ENCODE measurements at regions not wholly inside any gene's neighbourhood (a gene's known extent, or its start where the extent isn't known, plus 50 kb on each side); places are given as distances from the start of the nearest gene placed in this dataset.

DNA sequence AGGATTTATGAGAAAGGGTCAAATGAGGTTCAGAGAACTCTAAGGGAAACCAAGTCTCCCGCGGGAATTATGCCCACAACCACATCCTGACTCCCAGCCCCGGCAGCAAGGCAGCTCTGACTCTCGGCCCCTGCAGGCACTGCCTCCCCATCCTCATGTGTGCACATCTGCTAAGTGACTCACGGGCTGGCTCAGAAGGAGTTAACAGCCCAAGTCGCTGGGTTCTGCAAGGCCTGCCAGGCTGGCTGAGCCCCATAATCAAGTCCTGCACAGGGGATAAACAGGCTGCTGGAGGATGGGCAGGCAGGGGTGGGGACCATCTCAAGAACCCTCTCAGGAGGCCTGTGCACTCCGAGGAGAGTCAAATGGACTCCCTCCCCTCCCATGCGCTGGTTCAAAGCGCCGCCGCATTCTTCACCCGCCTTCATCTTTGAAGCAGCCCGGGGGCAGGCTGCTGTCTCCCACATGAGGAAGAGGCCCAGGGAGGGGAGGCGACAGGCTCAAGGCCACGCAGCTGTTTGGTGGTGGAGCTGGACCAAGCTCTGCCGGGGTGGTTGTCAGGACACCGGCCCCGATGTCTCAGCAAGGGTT lies 344.3 kb downstream of the MATN1 start:
- ChIA-PET RAD21 (ENCODE audit: low non-redundant PET in 1 of 2, low total read pairs in 2 of 2, uncharacterized antibody in 2 of 2, unreplicated experiment in 2 of 2) (interaction anchor here in 1 of 2 experiments (1.3 kb wide), 1 partner anchor 306 kb away, joined by 3 read pairs; no protein-coding TSS in a partner anchor), CTCF (interaction anchor here (1.1 to 2.9 kb wide), 11 partner anchors 14 to 1047 kb away, joined by 3 to 54 read pairs (median 15); no protein-coding TSS in a partner anchor), POLR2A (no interaction called here)
- H4K20me1 ChIP-seq (ENCODE audit: insufficient read depth) = no peaks in the 10 kb centered on the region
- peak overlapping the region; percentile 15 for H2AFZ ChIP-seq (ENCODE audit: low read depth, low read length, poor library complexity, severe bottlenecking)
- H3K36me3 ChIP-seq (ENCODE audit: control insufficient read depth in 1 of 2, insufficient read depth in 2 of 2, low read length in 2 of 2) = no peaks in the 10 kb centered on the region
- intact Hi-C loops (cut with micrococcal nuclease) = no loop called here
- no peaks in the 10 kb centered on the region for H3K79me2 ChIP-seq (ENCODE audit: insufficient read depth, low read length)
- H3K4me1 ChIP-seq (ENCODE audit: control insufficient read depth in 1 of 2, insufficient read depth in 2 of 2, low read length in 2 of 2) = peaks cover 0 to 11% of the 10 kb centered on the region in 2 experiments; a peak in 3 of 4 replicates
- DNase-seq (ENCODE audit: low read depth, low spot score) (no peak), ATAC-seq (no peak)
- H3K9me3 ChIP-seq (ENCODE audit: control insufficient read depth in 1 of 2, insufficient read depth in 1 of 2, low read depth in 1 of 2, low read length in 2 of 2) = no peaks in the 10 kb centered on the region
- no peaks in the 10 kb centered on the region for H3K9me2 ChIP-seq (ENCODE audit: insufficient read depth)
- H3K27ac ChIP-seq (ENCODE audit: low read depth, low read length) = no peak overlapping the region
- H3K27me3 ChIP-seq (ENCODE audit: insufficient read depth, low read length) = 0 out of 2 replicates have a peak, but pooled peaks cover 3% of the 10 kb centered on the region
- no peak overlapping the region for H3K4me3 ChIP-seq (replicated peaks in 1 of 2; ENCODE audit: low read depth in 1 of 2, low read length in 2 of 2)
- no peak overlapping the region for H3K9ac ChIP-seq (ENCODE audit: low read length)
- no peak overlapping the region for H3K4me2 ChIP-seq (ENCODE audit: low read length)
- BruUV-seq (replicated peaks) = no TSS peak
- peak; percentile 88 for TF ChIP-seq TCF7L2 (IDR thresholded peaks at IDR 0.05; ENCODE audit: borderline replicate concordance, extremely low read depth, insufficient read depth, insufficient read length)
- no peak for TF ChIP-seq POLR2A (IDR thresholded peaks at IDR 0.05; ENCODE audit: borderline replicate concordance, extremely low read depth, insufficient read depth, insufficient read length)
- TF ChIP-seq EZH2phosphoT487 (IDR thresholded peaks at IDR 0.05; ENCODE audit: borderline replicate concordance) = no peak
- no peak for TF ChIP-seq POLR2AphosphoS5 (IDR thresholded peaks at IDR 0.05; ENCODE audit: low read depth, low read length)
- TF ChIP-seq YY1 (IDR thresholded peaks at IDR 0.05; ENCODE audit: extremely low read depth, insufficient replicate concordance, low read depth, low read length) = no peak
- no peak for TF ChIP-seq FOSL1 (IDR thresholded peaks at IDR 0.05; ENCODE audit: low read depth)
- TF ChIP-seq MAX (IDR thresholded peaks at IDR 0.05) = no peak
- TF ChIP-seq, protein P1, sequence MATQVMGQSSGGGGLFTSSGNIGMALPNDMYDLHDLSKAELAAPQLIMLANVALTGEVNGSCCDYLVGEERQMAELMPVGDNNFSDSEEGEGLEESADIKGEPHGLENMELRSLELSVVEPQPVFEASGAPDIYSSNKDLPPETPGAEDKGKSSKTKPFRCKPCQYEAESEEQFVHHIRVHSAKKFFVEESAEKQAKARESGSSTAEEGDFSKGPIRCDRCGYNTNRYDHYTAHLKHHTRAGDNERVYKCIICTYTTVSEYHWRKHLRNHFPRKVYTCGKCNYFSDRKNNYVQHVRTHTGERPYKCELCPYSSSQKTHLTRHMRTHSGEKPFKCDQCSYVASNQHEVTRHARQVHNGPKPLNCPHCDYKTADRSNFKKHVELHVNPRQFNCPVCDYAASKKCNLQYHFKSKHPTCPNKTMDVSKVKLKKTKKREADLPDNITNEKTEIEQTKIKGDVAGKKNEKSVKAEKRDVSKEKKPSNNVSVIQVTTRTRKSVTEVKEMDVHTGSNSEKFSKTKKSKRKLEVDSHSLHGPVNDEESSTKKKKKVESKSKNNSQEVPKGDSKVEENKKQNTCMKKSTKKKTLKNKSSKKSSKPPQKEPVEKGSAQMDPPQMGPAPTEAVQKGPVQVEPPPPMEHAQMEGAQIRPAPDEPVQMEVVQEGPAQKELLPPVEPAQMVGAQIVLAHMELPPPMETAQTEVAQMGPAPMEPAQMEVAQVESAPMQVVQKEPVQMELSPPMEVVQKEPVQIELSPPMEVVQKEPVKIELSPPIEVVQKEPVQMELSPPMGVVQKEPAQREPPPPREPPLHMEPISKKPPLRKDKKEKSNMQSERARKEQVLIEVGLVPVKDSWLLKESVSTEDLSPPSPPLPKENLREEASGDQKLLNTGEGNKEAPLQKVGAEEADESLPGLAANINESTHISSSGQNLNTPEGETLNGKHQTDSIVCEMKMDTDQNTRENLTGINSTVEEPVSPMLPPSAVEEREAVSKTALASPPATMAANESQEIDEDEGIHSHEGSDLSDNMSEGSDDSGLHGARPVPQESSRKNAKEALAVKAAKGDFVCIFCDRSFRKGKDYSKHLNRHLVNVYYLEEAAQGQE (IDR thresholded peaks at IDR 0.05; ENCODE audit: low read depth) = no peak

Data from HCT116 (cell line).